Tibial nerve (tissue), 4 donors: ENCODE measurements at regions not wholly inside any gene's neighbourhood (a gene's known extent, or its start where the extent isn't known, plus 50 kb on each side); places are given as distances from the start of the nearest gene placed in this dataset.

Experiments
- CTCF ChIP-seq, 5 experiments: fragments of 200-600 bp in 3 of 5; fragments of 450-650 bp in 2 of 5; sonication (generic) in 3 of 5; IDR thresholded peaks; one replicate each; pipeline ENCODE4 v1.5.1; 2016 to 2019; ENCODE audit warnings: antibody characterized with exemption in 5 of 5, mild to moderate bottlenecking in 3 of 5, moderate library complexity in 2 of 5
- EP300 ChIP-seq, 2 donors: sonication (generic); formaldehyde crosslinking; IDR thresholded peaks; one replicate each; pipeline ENCODE4 v1.6.1; 2017; ENCODE audit warnings: antibody characterized with exemption in 2 of 2, mild to moderate bottlenecking in 1 of 2
- POLR2A ChIP-seq, 2 donors: fragments of 450-650 bp; IDR thresholded peaks; one replicate each; pipeline ENCODE4 v1.6.1; 2017; ENCODE audit warnings: antibody characterized with exemption in 2 of 2, mild to moderate bottlenecking in 2 of 2, moderate library complexity in 2 of 2

- no peak for TF ChIP-seq CTCF (IDR thresholded peaks at IDR 0.05)
- TF ChIP-seq POLR2A (IDR thresholded peaks at IDR 0.05), result no peak
- no peak for TF ChIP-seq EP300 (IDR thresholded peaks at IDR 0.05)
These were observed 214.6 kb downstream of the RBM26 start for GRCh38 chr13:79191501-79191900.
